Liver (tissue), 8 donors: ENCODE measurements at regions not wholly inside any gene's neighbourhood (a gene's known extent, or its start where the extent isn't known, plus 50 kb on each side); places are given as distances from the start of the nearest gene placed in this dataset.

Experiments
- DNase-seq: peaks from one replicate; pipeline ENCODE4 v3.0.0-alpha.2; 2017; ENCODE audit warnings: low spot score
- H3K27ac ChIP-seq, 2 donors: one replicate each; pipeline ENCODE4 v1.7.0; 2013; ENCODE audit warnings: inconsistent platforms in 2 of 2, low read length in 2 of 2, control low read depth in 1 of 2, low read depth in 1 of 2, mild to moderate bottlenecking in 1 of 2
- H3K27me3 ChIP-seq, 4 donors: one replicate each; pipeline versions ENCODE4 v1.6.1 to v1.7.0; 2013; ENCODE audit warnings: low read length in 3 of 4, inconsistent platforms in 1 of 4, mild to moderate bottlenecking in 1 of 4, moderate library complexity in 1 of 4; ENCODE audit not compliant: control insufficient read depth in 4 of 4, insufficient read depth in 4 of 4
- H3K36me3 ChIP-seq, 4 donors: one replicate each; pipeline versions ENCODE4 v1.6.1 to v1.7.0; 2013; ENCODE audit warnings: low read length in 3 of 4, mild to moderate bottlenecking in 3 of 4, low read depth in 1 of 4, moderate library complexity in 1 of 4; ENCODE audit not compliant: control insufficient read depth in 4 of 4, insufficient read depth in 3 of 4
- H3K4me1 ChIP-seq, 4 donors: one replicate each; pipeline versions ENCODE4 v1.6.1 to v1.7.0; 2013; ENCODE audit warnings: low read length in 3 of 4, mild to moderate bottlenecking in 3 of 4, moderate library complexity in 1 of 4; ENCODE audit not compliant: control insufficient read depth in 4 of 4, insufficient read depth in 4 of 4
- H3K4me3 ChIP-seq, 3 donors: one replicate each; pipeline versions ENCODE4 v1.6.1 to v1.7.0; 2013; ENCODE audit warnings: low read length in 3 of 3, control low read depth in 1 of 3, low read depth in 1 of 3, mild to moderate bottlenecking in 1 of 3
- H3K9ac ChIP-seq, 2 donors: one replicate each; pipeline ENCODE4 v1.7.0; 2013; ENCODE audit warnings: low read length in 2 of 2, mild to moderate bottlenecking in 2 of 2, moderate library complexity in 2 of 2, control low read depth in 1 of 2, low read depth in 1 of 2
- H3K9me3 ChIP-seq, 4 donors: one replicate each; pipeline versions ENCODE4 v1.6.1 to v1.7.0; 2013; ENCODE audit warnings: low read length in 3 of 4; ENCODE audit not compliant: control insufficient read depth in 4 of 4
- EGR1 ChIP-seq, 2 donors: IDR thresholded peaks; 2 replicates each; pipeline ENCODE4 v1.6.1; 2016 to 2018; ENCODE audit warnings: antibody characterized with exemption in 2 of 2, low read depth in 2 of 2
- FOXA1 ChIP-seq: IDR thresholded peaks from 2 replicates; pipeline ENCODE4 v1.6.1; 2016; ENCODE audit warnings: antibody characterized with exemption
- GABPA ChIP-seq, 2 donors: IDR thresholded peaks in 1 of 2; conservative IDR thresholded peaks in 1 of 2; 2 replicates each; pipeline ENCODE4 v1.6.1; 2016; ENCODE audit warnings: antibody characterized with exemption in 2 of 2, mild to moderate bottlenecking in 1 of 2, moderate library complexity in 1 of 2
- HNF4G ChIP-seq: IDR thresholded peaks from 2 replicates; pipeline ENCODE4 v1.6.1; 2016; ENCODE audit warnings: antibody characterized with exemption
- MAX ChIP-seq: IDR thresholded peaks from 2 replicates; pipeline ENCODE4 v1.6.1; 2016; ENCODE audit warnings: antibody characterized with exemption
- RAD21 ChIP-seq, 2 donors: IDR thresholded peaks; 2 replicates each; pipeline ENCODE4 v1.6.1; 2016; ENCODE audit warnings: antibody characterized with exemption in 2 of 2, mild to moderate bottlenecking in 2 of 2
- RXRA ChIP-seq, 2 donors: IDR thresholded peaks; 2 replicates each; pipeline ENCODE4 v1.6.1; 2017 to 2018; ENCODE audit warnings: antibody characterized with exemption in 2 of 2, mild to moderate bottlenecking in 1 of 2
- SP1 ChIP-seq: IDR thresholded peaks from 2 replicates; pipeline ENCODE4 v1.6.1; 2018; ENCODE audit warnings: antibody characterized with exemption, mild to moderate bottlenecking
- YY1 ChIP-seq: IDR thresholded peaks from 2 replicates; pipeline ENCODE4 v1.6.1; 2016; ENCODE audit warnings: antibody characterized with exemption, mild to moderate bottlenecking
- WGBS: extraction: QIAGEN DNeasy Blood & Tissue Kit; methylation state at CpG from one replicate; pipeline ENCODE4 v1.1.7; 2013; 5-methylcytosine and 5-hydroxymethylcytosine counted together
- TF ChIP-seq, protein P1 (sequence below): fragments of 150-350 bp; IDR thresholded peaks from 2 replicates; pipeline ENCODE4 v1.5.1; 2017; ENCODE audit warnings: improper control_type of control experiment, low read depth, low read length; ENCODE audit not compliant: missing input control
- TF ChIP-seq, protein P2 (sequence below): IDR thresholded peaks from 2 replicates; pipeline ENCODE4 v1.6.1; 2016; ENCODE audit warnings: antibody characterized with exemption
- donor health status: healthy.
- donor health status: healthy.
- donor health status: healthy.
- donor health status: healthy.
- donor health status: healthy.

GRCh38 chrX:69226459-69227158 lies 61.4 kb upstream of the PJA1 start:
- Histone ChIP-seq H3K36me3 (no peaks in the 10 kb centered on the region), H3K4me1 (no peaks in the 10 kb centered on the region), H3K9me3 (no peaks in the 10 kb centered on the region), H3K27ac (no peak overlapping the region), H3K4me3 (no peak overlapping the region), H3K9ac (no peak overlapping the region), H3K27me3 (no peaks in the 10 kb centered on the region)
- TF ChIP-seq, protein P1, sequence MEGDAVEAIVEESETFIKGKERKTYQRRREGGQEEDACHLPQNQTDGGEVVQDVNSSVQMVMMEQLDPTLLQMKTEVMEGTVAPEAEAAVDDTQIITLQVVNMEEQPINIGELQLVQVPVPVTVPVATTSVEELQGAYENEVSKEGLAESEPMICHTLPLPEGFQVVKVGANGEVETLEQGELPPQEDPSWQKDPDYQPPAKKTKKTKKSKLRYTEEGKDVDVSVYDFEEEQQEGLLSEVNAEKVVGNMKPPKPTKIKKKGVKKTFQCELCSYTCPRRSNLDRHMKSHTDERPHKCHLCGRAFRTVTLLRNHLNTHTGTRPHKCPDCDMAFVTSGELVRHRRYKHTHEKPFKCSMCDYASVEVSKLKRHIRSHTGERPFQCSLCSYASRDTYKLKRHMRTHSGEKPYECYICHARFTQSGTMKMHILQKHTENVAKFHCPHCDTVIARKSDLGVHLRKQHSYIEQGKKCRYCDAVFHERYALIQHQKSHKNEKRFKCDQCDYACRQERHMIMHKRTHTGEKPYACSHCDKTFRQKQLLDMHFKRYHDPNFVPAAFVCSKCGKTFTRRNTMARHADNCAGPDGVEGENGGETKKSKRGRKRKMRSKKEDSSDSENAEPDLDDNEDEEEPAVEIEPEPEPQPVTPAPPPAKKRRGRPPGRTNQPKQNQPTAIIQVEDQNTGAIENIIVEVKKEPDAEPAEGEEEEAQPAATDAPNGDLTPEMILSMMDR = no peak
- TF ChIP-seq SP1 (no peak), MAX (no peak), YY1 (no peak), RXRA (IDR thresholded peaks at IDR 0.05) (no peak), FOXA1 (no peak), EGR1 (IDR thresholded peaks at IDR 0.05; ENCODE audit: low read depth in 2 of 2) (no peak), GABPA (IDR thresholded peaks at IDR 0.05 in 1 of 2, conservative IDR thresholded peaks at IDR 0.05 in 1 of 2) (no peak)
- TF ChIP-seq, protein P2, sequence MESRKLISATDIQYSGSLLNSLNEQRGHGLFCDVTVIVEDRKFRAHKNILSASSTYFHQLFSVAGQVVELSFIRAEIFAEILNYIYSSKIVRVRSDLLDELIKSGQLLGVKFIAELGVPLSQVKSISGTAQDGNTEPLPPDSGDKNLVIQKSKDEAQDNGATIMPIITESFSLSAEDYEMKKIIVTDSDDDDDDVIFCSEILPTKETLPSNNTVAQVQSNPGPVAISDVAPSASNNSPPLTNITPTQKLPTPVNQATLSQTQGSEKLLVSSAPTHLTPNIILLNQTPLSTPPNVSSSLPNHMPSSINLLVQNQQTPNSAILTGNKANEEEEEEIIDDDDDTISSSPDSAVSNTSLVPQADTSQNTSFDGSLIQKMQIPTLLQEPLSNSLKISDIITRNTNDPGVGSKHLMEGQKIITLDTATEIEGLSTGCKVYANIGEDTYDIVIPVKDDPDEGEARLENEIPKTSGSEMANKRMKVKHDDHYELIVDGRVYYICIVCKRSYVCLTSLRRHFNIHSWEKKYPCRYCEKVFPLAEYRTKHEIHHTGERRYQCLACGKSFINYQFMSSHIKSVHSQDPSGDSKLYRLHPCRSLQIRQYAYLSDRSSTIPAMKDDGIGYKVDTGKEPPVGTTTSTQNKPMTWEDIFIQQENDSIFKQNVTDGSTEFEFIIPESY = no peak
- no peak for DNase-seq
- WGBS = 88% methylated on average over 9 of the region's 9 CpGs

DNA sequence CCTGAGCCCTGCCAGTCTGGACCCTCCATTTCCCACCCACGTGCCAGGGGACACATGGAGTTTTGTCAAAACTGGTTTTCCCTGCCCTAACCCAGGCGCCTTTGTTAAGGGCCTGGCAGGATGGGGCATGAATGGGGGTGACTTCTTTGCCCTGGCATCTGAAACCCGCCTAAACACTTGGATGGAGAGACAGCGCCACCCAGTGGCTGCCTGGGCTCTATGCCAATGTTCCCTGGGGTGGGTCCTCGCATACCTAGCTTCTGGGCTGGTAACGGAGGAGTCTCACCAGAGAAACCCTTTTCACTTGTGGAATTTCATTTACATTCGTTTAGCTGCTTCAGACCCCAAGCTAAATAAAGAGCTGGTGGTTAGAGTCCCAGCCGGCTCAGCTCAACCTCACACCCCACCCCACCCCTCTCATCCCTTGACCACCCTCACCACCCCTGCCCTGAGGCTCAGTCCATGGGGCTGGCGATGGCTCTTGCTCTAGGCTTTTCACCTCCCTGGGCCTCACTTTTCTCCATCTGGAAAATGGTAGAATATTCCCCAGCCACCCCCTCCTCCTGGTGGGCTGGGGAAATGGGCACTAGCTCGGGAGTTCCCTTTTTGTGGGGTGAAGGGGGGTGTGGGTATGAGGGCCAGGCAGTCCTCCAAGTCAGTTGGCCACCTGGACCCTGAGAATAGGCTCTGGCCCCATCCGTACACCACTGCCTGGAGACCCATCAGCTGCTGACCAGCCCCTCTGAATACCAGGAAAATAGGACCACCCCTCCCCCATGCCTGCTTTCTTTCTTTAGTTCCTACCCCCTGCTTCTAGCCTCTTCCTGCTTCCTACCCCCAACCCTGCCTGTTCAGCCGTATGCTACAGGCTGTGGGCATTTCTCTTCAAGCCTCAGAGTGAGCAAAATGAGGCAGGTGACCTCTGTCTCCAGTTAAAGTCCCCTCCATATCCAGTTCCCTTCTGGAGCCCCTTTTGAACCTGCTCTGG lies 57.1 kb upstream of the PJA1 start:
- no peaks in the 10 kb centered on the region for H3K4me1 ChIP-seq
- TF ChIP-seq RXRA (IDR thresholded peaks at IDR 0.05) (no peak), HNF4G (no peak), RAD21 (IDR thresholded peaks at IDR 0.05) (peak; percentile 79 to 86), FOXA1 (no peak)
- TF ChIP-seq, protein P1 = peak; percentile 63
- peak; percentile 71 for DNase-seq
- H3K27me3 ChIP-seq = no peaks in the 10 kb centered on the region
- no peak overlapping the region for H3K27ac ChIP-seq
- H3K4me3 ChIP-seq = no peak overlapping the region
- H3K9ac ChIP-seq = no peak overlapping the region
- WGBS = 25% methylated on average over 12 of the region's 12 CpGs
- H3K9me3 ChIP-seq = no peaks in the 10 kb centered on the region
- no peaks in the 10 kb centered on the region for H3K36me3 ChIP-seq
